MM.1S (cell line): ENCODE measurements at regions not wholly inside any gene's neighbourhood (a gene's known extent, or its start where the extent isn't known, plus 50 kb on each side); places are given as distances from the start of the nearest gene placed in this dataset.

Experiments used
- CTCF ChIP-seq: fragments of 300-600 bp; sonication (generic); IDR thresholded peaks from 2 replicates; pipeline ENCODE4 v1.5.1; 2016; ENCODE audit warnings: antibody characterized with exemption, low read length, mixed read lengths
- EZH2phosphoT487 ChIP-seq: fragments of 300-600 bp; sonication (generic); IDR thresholded peaks from 2 replicates; pipeline ENCODE4 v1.6.1; 2018; ENCODE audit warnings: antibody characterized with exemption, low read length

- TF ChIP-seq CTCF (no peak), EZH2phosphoT487 (no peak)
Observed at GRCh38 chr1:55848906-55849305, 633.7 kb upstream of the USP24 start.
